OCI-LY1 (cell line): ENCODE measurements at regions not wholly inside any gene's neighbourhood (a gene's known extent, or its start where the extent isn't known, plus 50 kb on each side); places are given as distances from the start of the nearest gene placed in this dataset.

Experiments
- EZH2 ChIP-seq: fragments of 200-600 bp; sonication (generic), shearing (Covaris generic); IDR thresholded peaks from 2 replicates; pipeline ENCODE4 v1.8.0; 2017; ENCODE audit warnings: borderline replicate concordance, mixed run types, mild to moderate bottlenecking, antibody characterized with exemption, low read length, moderate library complexity, mixed read lengths
- TF ChIP-seq, protein P1 (sequence below): fragments of 200-600 bp; sonication (generic), shearing (Covaris generic); IDR thresholded peaks from 2 replicates; pipeline ENCODE4 v1.5.1; 2017; ENCODE audit warnings: mild to moderate bottlenecking, antibody characterized with exemption, low read length, moderate library complexity, mixed read lengths

DNA sequence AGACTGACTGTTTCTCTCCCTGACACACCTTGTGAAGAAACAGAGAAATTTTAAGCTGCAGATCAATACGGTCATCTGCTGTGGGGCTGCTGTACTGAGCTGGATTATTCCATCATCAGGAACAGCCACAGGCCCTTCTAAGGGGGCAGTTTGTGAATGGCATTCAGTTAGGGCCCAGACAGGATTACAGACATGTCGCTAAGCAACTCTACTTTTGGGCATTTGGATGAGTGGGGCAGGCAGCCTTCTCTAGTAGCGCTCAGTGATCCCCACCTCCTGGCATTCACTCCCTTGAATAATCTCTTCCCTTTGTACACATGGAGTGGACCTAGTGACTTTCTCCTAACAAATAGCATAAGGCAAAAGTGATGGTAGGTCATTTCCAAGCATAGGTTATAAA is 144.4 kb upstream of the RARB start:
- TF ChIP-seq, protein P1, sequence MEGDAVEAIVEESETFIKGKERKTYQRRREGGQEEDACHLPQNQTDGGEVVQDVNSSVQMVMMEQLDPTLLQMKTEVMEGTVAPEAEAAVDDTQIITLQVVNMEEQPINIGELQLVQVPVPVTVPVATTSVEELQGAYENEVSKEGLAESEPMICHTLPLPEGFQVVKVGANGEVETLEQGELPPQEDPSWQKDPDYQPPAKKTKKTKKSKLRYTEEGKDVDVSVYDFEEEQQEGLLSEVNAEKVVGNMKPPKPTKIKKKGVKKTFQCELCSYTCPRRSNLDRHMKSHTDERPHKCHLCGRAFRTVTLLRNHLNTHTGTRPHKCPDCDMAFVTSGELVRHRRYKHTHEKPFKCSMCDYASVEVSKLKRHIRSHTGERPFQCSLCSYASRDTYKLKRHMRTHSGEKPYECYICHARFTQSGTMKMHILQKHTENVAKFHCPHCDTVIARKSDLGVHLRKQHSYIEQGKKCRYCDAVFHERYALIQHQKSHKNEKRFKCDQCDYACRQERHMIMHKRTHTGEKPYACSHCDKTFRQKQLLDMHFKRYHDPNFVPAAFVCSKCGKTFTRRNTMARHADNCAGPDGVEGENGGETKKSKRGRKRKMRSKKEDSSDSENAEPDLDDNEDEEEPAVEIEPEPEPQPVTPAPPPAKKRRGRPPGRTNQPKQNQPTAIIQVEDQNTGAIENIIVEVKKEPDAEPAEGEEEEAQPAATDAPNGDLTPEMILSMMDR: no peak
- TF ChIP-seq EZH2: no peak
